ENCODE measurements at regions not wholly inside any gene's neighbourhood (a gene's known extent, or its start where the extent isn't known, plus 50 kb on each side); places are given as distances from the start of the nearest gene placed in this dataset.

GRCh38 chr7:118325450-118325808, 100.9 kb downstream of the ANKRD7 start:
- peaks cover 20% of the 10 kb centered on the region for H3K4me1 Mint-ChIP-seq
- no peaks in the 10 kb centered on the region for H3K79me2 ChIP-seq (replicated peaks; ENCODE audit: insufficient read depth)
- H3F3A ChIP-seq (replicated peaks; ENCODE audit: low read depth) = no peaks in the 10 kb centered on the region
- no peak overlapping the region for H3K4me3 ChIP-seq
- H3K4me3 Mint-ChIP-seq = no peak overlapping the region
- H3K27ac ChIP-seq (ENCODE audit: low read depth) = no peak overlapping the region
- H3K4me1 ChIP-seq (ENCODE audit: insufficient read depth) = peaks cover 6% of the 10 kb centered on the region
- H3K4me2 ChIP-seq = no peak overlapping the region
- no peaks in the 10 kb centered on the region for H3K27me3 ChIP-seq (ENCODE audit: insufficient read depth)
- H2AFZ ChIP-seq = no peak overlapping the region
- DNase-seq (ENCODE audit: low spot score) = no peak
- ATAC-seq = no peak
- H3K27ac Mint-ChIP-seq = no peak overlapping the region
- no peaks in the 10 kb centered on the region for H3K9me3 Mint-ChIP-seq
- H3K36me3 ChIP-seq (ENCODE audit: insufficient read depth) = no peaks in the 10 kb centered on the region
- TF ChIP-seq EZH2 (IDR thresholded peaks at IDR 0.05; ENCODE audit: low read depth, unreplicated experiment) = no peak
- TF ChIP-seq ZNF462 (CRISPR knock-in tag; IDR thresholded peaks at IDR 0.05) = no peak
- TF ChIP-seq JUNB (IDR thresholded peaks at IDR 0.05; ENCODE audit: unreplicated experiment) = no peak
- TF ChIP-seq CREB1 (CRISPR knock-in tag; IDR thresholded peaks at IDR 0.05; ENCODE audit: low read depth) = no peak
- no peak for TF ChIP-seq CTCF (conservative IDR thresholded peaks at IDR 0.05; ENCODE audit: low read depth in 2 of 2)
- TF ChIP-seq REST (IDR thresholded peaks at IDR 0.05; ENCODE audit: unreplicated experiment) = no peak
- TF ChIP-seq ZNF114 (CRISPR knock-in tag; IDR thresholded peaks at IDR 0.05) = no peak
- no peak for TF ChIP-seq ZNF331 (CRISPR knock-in tag; IDR thresholded peaks at IDR 0.05; ENCODE audit: low read depth)
- no peak for TF ChIP-seq STAT1 (IDR thresholded peaks at IDR 0.05; ENCODE audit: unreplicated experiment)
- TF ChIP-seq NANOG (IDR thresholded peaks at IDR 0.05; ENCODE audit: borderline replicate concordance) = no peak
- TF ChIP-seq POLR2AphosphoS5 (IDR thresholded peaks at IDR 0.05; ENCODE audit: low read depth) = no peak
- TF ChIP-seq EZH2phosphoT487 (IDR thresholded peaks at IDR 0.05; ENCODE audit: unreplicated experiment) = no peak
- no peak for TF ChIP-seq ETS1 (IDR thresholded peaks at IDR 0.05)
- no peaks in the 10 kb centered on the region for H3K9me2 ChIP-seq (ENCODE audit: insufficient read depth)
- H3K36me3 Mint-ChIP-seq (ENCODE audit: low read depth) = no peaks in the 10 kb centered on the region
- peaks cover 2% of the 10 kb centered on the region for H3K27me3 Mint-ChIP-seq (ENCODE audit: insufficient read depth, low read depth, poor library complexity)
- H4K20me1 ChIP-seq (replicated peaks; ENCODE audit: insufficient read depth) = no peaks in the 10 kb centered on the region

All from GM23338 (cell line).